ENCODE measurements at regions not wholly inside any gene's neighbourhood (a gene's known extent, or its start where the extent isn't known, plus 50 kb on each side); places are given as distances from the start of the nearest gene placed in this dataset.

DNA sequence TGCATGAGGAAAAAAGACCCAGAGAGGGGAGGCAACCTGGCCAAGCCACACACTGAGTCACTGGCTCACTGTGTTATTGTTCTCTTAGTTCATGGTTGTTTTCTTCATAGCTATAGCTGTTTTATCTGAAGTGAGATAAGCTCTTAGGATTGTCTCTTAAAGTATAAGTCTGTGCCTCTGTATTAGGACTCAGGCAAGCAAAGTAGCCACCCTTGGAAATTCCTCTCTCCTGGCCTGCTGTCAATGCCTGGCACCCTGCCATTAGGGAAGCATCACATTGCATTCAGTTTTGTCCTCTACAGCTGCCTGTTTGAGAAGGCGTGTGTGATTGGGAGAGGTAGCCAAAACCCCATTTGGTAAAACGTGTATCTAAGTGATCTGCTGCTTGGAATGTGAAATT lies 147.4 kb upstream of the GLRA1 start:
- TF ChIP-seq CTCF (IDR thresholded peaks at IDR 0.05; ENCODE audit: low read depth, low read length) (no peak), EZH2phosphoT487 (IDR thresholded peaks at IDR 0.05; ENCODE audit: low read depth) (no peak)

All from OCI-LY3 (cell line).